NOMO-1 treated with dmso at 0.1 percent for 144 hours (cell line): ENCODE measurements at regions not wholly inside any gene's neighbourhood (a gene's known extent, or its start where the extent isn't known, plus 50 kb on each side); places are given as distances from the start of the nearest gene placed in this dataset.

ENCODE experiments used
- DNase-seq: peaks from one replicate; lab custom pipeline; 2025; ENCODE audit not compliant: unreplicated experiment; lab: John Stamatoyannopoulos, UW

DNA sequence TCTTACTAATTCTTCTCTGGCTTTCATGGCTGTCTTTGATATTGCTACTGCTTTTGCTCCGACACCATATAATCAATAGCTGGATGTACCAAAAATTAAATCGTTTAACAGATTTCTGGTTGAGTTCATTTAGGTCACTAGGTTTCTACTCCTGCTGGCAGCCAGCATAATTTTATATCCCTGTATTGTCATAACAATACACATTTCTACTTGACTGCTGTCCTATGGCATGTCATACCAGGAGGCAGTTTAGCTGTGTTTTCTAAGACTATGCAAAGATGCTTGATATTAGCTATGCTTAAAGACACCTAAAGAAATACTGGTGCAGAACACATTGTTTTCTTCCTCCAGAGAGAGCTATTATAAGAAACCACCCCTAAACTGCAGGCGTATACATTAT lies 337.2 kb upstream of the CDH6 start:
- DNase-seq, result no peak

DNA sequence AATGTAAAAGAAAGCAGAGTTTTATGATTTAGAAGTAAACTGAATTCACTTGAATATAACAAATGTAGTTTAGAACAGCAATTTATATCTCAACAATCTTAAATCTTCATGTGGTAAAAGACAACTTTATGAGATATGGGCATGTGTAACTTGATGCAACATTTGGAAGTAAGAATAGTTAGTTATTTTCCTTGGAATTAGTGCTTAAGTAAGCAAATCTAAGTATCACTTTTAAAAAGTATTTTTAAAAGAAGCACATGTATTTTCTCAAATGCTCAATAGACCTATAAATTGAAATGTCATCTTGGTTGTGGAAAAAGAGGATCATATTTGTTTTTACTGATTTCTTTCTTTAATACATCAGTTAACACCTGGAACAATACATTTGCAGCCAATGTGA lies 340.3 kb upstream of the CDH6 start:
- no peak for DNase-seq

DNA sequence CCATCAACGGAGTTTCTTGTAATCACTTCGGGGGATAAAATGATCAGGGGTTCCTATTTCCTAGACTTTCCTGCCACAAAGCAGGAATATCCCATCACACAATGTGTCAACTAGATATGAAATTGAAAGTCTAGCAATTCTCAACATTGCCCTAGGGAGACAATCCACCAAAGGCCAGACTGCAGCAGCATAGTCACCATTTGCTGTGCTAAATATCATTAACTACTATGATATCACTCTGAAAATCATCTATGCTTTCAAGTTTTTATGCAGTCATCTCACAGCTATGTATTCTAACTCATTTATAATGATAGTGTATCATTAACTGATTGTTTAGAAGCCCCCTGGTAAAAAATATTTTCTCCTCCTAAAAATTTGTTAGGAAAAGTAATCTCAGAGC lies 342.6 kb upstream of the CDH6 start:
- DNase-seq, result no peak

DNA sequence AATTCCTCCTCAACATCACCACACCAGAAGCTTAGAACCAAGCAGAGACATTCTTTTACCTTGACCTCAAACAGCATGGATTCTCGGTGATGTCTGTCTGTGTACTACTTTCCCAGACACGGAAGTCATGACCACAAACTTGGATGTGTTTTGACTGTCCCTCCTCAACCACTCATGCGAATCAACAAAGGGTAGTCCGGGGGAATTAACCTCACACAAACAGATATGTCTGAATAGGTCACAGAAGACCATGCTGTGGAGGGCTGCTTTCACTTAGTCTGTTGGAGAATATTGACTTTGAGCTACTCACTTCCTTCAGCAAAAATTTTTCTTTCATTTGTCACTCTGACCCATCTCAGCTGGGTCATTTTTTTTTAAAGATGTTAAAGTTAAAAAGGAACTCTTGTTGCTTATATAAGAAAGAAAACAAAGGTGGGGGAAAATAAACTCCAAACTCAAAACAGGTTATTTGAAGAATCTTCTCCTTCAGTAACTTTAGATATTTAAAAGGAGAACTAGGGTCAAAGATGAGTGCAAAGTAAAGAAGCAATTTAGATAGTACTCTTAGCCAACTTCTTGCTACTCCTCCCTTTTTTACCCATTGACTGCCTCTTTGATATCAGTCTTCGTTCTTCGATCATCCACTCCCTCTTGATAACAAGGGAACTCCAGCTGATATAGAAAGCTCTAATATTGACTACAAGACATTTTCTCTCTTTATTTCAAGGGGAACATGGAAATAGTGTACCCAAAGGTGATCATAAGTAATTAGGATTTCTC lies 343.4 kb upstream of the CDH6 start:
- DNase-seq, result no peak

DNA sequence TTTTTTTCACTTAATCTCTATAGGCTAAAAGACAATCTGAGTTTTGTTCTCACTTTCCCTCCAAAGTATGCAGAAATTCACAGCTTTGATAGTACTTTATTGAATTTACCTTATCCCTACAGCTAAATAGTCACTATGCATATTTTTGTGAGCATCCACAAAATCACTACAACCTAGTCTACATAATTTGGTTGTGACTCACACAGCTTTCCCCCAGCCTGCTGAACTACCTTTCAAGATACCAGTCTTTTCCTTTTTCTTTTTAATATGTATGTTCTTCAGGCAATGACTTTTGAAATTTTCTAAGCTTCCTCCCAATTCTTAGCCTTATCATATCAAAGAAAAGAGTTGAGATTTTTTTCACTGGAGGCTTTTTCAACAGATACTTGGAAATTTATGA lies 347.3 kb upstream of the CDH6 start:
- no peak for DNase-seq

DNA sequence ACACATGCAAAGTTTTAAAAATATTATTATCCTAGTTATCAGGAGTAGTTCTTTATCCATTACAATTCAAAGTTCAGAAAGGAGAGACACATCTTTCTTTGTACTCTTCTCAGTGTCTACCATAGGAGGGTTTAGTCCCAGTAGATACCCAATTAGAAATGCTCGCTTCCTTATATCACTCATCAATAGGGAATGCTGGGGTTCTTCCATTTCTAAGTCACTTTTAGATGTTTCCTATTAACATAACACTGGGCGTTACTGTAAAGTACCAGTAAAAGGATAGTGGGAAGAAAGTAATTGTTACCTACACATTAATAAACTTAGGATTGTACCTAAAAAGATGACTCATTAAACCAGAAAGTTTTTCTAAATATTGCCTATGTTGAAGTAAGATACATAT lies 348.3 kb upstream of the CDH6 start:
- DNase-seq, result no peak

DNA sequence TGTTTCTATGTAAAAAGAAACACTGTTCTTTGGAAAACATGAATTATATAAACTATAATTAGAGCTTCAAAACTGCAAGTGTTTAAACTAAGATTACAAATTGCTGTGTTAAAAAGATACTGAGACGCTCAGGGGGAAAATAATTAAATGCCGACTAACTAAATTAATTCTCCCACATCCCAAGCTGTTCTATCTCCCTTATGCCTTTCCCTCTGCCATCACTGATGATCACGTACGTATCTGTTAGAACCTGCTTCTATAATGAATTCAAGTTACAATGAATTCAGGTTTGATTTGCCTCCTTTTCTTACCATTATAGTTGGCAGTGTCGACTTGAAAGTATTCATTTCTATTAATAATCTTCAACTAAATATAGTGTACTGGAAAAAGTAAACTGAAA lies 349.9 kb upstream of the CDH6 start:
- DNase-seq, result no peak

DNA sequence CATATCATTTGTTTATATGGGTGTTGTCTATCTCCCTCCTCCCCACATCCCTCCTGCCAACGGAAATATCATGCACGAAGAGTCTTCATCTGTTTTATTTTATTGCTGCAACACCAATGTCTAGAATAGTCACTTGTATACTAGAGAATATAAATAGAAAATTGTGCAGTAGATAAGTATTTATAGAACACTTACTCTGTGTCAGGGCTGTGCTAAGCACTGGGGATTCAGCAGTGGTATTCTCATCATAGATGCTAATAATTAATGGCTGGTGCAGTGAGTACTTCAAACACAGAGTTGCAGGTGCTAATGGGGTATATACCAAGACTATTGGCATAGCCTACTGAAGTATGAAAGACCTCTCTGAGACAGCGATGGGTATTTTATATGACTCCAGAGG lies 353.5 kb upstream of the CDH6 start:
- DNase-seq, result no peak

DNA sequence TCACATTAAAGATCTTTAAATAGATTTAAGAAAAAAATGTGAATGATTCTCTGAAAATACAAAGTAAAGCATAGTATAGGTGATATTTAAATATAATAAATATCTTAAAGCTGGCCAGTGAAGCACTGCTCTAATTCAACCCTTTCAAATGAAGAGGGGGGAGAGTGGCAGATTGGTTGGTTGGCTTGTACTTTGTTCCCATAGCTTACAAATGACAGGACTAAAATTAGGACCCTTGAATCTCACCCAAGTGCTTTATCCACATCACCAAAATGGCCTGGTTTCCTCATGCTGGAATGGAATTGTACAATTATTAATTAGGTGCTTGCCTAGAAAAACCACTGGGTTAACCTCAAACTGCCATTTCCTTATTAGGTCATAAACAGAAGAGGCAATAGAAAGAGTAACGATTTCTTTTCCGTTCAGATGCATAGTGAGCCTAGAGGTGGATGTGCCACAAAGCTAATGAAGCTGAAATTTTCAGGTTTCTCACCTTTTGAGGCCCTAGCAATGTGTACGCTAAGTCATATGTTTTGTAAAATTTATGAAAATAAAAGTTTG lies 354.5 kb upstream of the CDH6 start:
- DNase-seq, result no peak

DNA sequence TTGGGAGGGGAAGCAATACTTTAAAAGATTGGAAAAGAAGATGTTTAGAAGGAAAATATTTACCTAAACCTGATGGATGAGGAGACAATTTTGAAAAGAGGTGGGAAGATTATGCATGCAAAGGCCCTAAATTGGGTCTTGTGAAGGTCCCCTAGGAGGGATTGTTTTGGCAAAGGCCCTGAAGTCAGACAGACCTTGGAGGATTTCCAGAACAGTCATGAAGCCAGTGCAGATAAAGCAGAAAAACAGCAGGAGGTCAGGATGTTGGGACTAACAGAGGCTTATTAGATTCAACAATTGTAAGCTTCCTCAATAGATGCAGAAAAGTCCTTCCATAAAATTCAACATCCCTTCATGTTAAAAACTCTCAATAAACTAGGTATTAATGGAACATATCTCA lies 361.0 kb upstream of the CDH6 start:
- no peak for DNase-seq

DNA sequence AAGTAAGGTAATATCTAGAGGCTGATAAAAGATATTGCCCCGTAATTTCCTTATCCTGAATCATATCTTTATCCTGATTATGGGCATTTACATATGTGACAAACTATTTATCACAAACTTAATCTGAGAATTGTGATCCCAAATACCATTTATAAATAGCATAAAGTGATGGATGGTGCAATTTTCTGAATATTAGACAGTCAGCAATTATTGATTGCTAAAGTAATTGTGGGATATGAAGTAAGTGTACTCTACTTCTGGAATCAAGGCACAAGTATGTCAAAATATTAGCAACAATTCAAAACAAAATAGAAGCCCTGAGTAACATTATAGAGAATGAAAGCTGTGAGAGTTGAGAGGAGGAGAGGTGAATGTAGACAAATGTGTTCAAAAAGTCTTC lies 361.9 kb upstream of the CDH6 start:
- DNase-seq, result no peak

DNA sequence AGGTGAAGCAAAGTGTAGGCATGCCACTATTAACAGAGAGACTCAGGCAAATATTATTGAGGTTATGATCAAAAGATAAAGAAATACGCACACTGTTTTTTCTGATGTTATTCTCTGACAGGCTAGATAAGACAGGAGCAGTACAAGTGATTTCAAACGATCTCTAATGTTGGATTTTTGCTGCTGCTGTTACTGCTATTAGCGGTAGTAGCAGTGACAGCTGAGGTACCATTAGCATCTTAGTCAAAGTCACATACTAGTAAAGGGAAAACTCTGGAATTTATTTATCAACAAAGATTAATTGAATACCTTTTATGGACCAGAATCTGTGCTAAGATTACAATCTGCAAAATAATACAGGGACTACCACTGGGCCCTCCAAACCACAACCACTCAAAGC lies 362.4 kb upstream of the CDH6 start:
- DNase-seq, result no peak

DNA sequence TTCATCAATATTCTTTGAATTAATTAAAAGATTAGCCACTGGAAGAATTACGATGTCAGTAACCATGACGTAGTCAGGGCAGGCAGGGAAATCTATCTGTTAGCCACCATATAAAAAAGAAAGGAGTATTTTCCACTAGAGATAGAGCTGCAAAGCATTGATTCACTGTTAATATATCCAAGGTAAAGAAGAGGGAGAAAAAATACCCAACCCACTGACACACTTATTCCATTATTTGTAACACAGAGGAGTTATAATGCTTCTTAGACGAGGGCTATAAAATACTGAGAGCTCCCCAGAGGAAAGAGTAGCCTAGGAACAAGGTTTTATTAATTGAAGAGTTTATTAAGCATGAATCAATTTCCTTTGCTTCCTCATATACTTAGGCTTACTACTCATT lies 382.2 kb upstream of the CDH6 start:
- DNase-seq, result no peak

DNA sequence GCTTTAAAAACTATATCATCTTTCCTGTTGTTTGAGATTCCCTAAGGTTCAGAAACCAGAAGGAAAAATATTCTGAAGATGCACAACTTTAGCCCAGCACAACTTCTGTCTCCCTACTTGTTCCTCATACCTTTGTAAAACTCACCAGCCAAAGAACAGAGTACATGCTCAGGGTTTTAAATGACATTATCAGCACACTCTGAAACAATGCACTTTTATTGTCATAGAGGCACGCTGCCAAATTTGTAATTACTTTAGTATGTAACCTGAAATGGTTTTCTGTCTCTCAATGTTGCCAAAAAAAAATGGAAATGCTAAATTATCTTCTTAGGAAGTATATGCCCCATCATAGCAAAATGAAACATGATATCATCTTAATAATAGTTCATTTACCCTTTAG lies 383.6 kb upstream of the CDH6 start:
- no peak for DNase-seq

DNA sequence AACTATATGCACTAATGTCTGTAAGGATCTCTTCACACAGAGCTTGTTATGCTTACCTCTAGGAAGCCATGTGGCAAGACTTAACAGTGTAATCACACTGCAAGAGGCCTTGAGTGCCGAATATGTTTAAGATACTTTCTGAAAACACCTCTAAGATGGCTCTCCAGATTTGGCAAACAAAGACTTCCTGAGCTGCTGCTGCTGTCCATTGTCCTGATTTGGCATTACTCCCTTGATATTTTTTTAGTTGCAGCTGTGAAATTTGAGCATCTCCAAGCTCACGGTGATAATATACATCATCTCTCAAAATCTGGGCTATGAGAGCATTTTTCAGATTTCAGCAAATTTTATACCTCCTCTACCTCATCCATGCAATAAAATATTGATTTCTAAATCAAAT lies 384.5 kb upstream of the CDH6 start:
- no peak for DNase-seq

DNA sequence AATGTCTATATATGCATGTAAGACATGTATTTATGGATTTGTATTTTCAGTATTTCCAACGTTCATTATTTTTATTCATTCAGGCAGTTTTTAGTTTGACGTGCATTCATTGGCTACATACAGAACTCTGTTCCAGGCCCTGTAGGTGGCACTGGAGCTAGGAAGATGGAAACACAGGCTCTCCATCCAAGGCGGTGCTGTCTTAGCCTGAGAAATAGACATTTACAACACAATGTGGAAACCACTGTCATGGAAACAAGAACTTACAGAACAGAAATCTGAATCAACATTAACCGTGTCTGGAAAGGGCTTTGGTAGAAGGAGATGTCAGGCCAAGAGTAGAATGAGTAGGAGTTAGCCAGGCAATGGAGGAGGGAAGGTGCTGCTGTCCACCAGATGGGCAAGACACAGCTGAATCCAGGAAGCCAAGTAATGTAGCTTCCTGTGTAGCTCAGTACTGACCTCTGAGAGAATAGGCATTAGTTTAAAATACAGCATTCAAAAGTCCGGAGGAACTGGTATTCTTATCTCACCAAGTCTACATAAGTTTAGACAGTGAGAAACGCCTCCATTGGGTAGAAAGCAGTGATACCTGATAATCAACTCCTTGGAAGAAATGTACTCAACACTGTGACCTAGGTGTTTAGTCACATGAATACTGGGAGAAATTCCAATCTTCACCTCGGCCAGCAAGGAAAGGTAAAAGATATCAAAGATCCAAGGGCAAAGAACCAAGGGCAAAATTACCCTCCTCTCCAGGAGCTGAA lies 388.6 kb upstream of the CDH6 start:
- no peak for DNase-seq

DNA sequence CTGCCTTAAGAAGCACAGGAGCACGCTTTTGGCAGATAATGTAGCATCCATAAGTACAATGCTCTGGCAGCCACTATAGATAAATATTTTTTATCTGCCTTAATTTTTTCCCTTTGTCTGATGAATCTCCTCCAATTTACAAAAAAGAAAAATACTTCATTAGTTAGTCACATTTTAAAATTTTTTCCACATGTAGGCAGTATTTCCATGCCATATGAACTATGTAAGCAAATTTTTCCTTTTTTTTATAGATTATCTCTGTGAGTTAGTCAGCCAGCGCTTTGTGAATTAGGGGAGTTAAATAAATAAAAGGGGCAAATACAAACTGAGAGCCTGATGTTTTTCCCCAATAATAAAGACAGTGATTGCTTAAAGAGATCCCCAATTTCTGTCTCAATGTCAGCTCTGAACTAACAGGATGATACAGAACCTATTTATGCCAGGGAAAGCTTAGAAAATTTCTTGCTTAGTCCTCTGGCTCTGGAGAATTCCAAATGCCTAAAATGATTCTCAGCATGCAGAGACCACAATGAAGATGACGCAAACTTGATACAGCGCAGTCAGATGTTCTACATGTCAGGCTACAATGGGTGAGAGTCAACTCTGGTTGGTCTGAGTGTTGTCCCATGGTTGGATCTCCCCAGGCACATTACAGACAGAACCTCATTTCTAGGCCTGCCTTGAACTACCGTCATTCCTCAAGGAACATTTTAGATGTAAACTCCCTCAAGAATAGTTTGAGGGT lies 390.4 kb upstream of the CDH6 start:
- DNase-seq, result no peak

DNA sequence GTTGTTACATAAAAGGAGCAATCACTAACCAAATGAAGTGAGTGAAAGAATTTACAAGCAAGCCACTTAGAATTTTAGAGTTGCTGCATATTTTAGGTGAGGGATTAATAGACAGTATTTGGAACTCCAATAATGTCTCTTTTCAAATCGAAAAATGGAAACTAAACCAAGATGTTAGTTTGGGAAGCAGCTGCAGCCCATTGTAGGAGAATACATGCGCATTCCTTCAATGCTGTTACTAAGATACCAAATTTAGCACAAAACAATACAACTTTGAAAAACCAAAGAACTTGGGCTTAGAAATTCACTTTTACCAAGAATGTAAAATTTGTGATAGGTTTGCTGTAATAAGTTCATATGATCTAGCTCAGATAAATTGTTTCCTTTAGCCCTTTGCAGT lies 411.8 kb upstream of the CDH6 start:
- no peak for DNase-seq

DNA sequence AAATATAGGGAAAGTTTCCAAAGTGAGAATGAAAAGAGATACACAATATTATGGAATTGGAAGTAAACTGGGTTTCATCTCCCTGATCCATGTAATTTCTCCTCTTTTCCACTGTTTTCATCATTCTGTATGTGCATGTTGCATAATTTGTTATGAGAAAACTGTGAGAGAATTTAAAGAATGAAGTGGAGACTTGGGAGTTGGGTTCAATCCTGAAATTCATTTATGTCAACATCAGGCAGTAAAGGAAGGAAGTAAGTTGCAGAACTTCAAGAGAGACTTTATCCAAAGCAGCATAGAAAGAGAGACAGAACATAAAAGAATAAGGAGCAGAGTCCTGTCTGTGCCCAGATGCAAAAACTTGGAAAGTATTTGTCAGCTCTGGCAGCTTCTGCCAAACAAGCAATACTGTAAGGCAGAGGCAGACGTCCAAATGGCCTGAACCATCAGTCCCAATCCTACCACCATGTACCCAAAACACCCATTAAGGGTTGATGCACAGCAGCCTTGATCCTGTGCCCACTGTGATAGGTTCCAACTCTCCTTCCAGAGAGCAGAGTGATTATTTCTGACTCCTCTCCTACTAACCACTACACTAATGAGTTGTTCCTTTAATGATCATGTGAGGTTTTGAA lies 425.3 kb upstream of the CDH6 start:
- DNase-seq, result no peak

DNA sequence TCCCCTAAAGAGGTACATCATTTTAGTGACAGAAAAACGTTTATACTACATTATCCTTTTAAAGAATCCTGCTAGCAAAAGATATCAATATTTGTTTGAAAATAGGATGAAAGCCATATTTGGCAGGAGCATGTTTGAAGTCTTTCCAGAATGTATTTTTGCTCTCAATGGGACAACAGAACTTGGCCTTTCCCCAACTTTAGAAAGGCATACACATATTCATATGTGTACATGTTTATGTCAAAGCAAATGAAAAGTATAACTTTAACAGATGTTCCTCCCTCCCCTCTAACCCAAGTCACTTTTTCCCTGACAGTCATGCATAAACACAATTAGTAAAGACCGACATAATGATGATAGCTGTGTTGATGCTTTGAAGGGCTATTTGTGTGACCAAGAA lies 427.8 kb upstream of the CDH6 start:
- no peak for DNase-seq

DNA sequence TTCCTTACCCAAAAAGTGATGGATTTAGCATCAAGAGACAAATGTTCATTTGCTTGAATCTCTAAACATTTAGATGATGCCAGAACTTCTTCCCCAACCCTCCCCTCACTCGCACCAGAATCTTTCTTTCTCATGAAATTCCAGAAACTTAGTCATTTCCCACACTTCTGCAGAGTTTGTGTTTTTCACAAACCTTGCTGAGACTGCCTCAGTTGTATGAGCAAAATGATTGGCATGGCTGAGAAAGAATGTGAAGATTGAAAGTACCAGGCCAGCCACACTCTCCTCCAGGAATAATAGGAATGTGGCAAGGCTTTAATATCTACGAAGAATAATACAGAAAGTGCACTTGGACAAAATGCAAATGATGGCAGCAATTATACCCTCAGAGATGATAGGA lies 428.3 kb upstream of the CDH6 start:
- DNase-seq, result no peak
